Mesothelial cell of epicardium (in vitro differentiated cells): ENCODE measurements at regions not wholly inside any gene's neighbourhood (a gene's known extent, or its start where the extent isn't known, plus 50 kb on each side); places are given as distances from the start of the nearest gene placed in this dataset.

ENCODE experiments used
- DNase-seq, 2 experiments: peaks; one replicate each; pipeline ENCODE4 v3.0.0; 2021; ENCODE audit warnings: low spot score in 2 of 2; ENCODE audit not compliant: unreplicated experiment in 2 of 2
- H3K27ac Mint-ChIP-seq: 2 replicates; pipeline ENCODE4 v1.8.0; 2021; ENCODE audit warnings: mixed read lengths
- H3K27me3 Mint-ChIP-seq: 2 replicates; pipeline ENCODE4 v1.8.0; 2021; ENCODE audit warnings: low read depth, mixed read lengths
- H3K36me3 Mint-ChIP-seq: 2 replicates; pipeline ENCODE4 v1.8.0; 2021; ENCODE audit warnings: mixed read lengths
- H3K4me1 Mint-ChIP-seq: 2 replicates; pipeline ENCODE4 v1.8.0; 2021; ENCODE audit warnings: mixed read lengths
- H3K4me3 Mint-ChIP-seq: 2 replicates; pipeline ENCODE4 v1.8.0; 2021; ENCODE audit warnings: mild to moderate bottlenecking, moderate library complexity, mixed read lengths
- H3K9me3 Mint-ChIP-seq: 2 replicates; pipeline ENCODE4 v1.8.0; 2021; ENCODE audit warnings: mixed read lengths
- TF ChIP-seq, protein P1 (sequence below): fragments of 200-600 bp; sonication (generic); IDR thresholded peaks from one replicate; pipeline ENCODE4 v1.5.0; 2021; ENCODE audit warnings: antibody characterized with exemption; ENCODE audit not compliant: unreplicated experiment

DNA sequence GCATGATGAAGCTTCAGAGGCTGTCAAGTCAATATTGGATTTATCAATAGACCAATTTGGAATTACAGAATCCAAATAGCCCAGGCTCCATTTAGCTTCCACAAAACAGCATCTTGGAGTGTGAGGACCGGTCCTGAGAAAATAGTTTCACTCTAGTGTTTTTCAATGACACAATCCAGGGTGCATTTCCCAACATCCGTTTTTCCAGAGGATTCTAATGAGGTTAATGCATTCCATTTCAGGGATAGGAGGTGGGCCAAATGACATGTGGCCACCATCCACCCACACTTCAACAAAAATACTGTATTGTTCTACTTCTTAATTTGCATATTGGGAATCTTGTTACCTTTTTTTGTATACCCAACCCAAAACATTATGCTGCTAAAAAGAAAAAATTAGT lies 229.8 kb upstream of the LDB2 start:
- H3K9me3 Mint-ChIP-seq: no peaks in the 10 kb centered on the region
- DNase-seq: no peak
- H3K36me3 Mint-ChIP-seq: no peaks in the 10 kb centered on the region
- no peak overlapping the region for H3K4me3 Mint-ChIP-seq
- H3K4me1 Mint-ChIP-seq: no peaks in the 10 kb centered on the region
- TF ChIP-seq, protein P1, sequence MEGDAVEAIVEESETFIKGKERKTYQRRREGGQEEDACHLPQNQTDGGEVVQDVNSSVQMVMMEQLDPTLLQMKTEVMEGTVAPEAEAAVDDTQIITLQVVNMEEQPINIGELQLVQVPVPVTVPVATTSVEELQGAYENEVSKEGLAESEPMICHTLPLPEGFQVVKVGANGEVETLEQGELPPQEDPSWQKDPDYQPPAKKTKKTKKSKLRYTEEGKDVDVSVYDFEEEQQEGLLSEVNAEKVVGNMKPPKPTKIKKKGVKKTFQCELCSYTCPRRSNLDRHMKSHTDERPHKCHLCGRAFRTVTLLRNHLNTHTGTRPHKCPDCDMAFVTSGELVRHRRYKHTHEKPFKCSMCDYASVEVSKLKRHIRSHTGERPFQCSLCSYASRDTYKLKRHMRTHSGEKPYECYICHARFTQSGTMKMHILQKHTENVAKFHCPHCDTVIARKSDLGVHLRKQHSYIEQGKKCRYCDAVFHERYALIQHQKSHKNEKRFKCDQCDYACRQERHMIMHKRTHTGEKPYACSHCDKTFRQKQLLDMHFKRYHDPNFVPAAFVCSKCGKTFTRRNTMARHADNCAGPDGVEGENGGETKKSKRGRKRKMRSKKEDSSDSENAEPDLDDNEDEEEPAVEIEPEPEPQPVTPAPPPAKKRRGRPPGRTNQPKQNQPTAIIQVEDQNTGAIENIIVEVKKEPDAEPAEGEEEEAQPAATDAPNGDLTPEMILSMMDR: no peak
- no peaks in the 10 kb centered on the region for H3K27me3 Mint-ChIP-seq
- H3K27ac Mint-ChIP-seq: no peak overlapping the region

DNA sequence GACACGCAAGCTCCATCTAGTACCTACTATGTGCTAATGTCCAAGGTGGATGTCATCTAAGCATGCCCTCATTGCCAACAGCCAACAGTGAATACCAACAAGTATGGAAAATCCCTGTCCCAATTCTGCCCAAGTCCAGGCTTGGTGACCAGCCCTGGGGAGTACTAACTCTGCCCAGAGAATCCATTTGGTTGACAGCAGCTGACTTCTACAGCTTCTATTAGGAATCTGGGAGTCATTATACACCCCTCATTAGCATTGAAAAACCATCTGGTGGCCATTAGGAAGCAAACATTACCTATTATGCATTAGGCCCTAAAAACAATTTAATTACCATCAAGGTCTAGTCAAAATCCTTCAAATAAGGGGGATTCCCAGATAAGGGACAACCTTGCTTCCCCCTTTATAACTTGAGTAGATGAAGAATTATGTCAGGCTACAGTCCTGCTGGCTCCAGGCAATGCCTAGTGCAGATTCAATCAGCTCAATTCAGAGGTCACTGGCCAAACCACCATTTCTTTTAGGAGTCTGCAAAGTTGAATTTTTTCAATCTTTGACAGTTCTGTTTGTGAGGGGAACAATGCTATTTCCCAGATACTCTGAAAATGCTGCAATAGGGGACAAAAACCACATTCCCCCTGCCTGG lies 228.0 kb upstream of the LDB2 start:
- H3K4me3 Mint-ChIP-seq: no peak overlapping the region
- no peaks in the 10 kb centered on the region for H3K27me3 Mint-ChIP-seq
- H3K4me1 Mint-ChIP-seq: no peaks in the 10 kb centered on the region
- no peaks in the 10 kb centered on the region for H3K36me3 Mint-ChIP-seq
- TF ChIP-seq, protein P1: no peak
- DNase-seq: no peak
- no peaks in the 10 kb centered on the region for H3K9me3 Mint-ChIP-seq
- H3K27ac Mint-ChIP-seq: no peak overlapping the region

DNA sequence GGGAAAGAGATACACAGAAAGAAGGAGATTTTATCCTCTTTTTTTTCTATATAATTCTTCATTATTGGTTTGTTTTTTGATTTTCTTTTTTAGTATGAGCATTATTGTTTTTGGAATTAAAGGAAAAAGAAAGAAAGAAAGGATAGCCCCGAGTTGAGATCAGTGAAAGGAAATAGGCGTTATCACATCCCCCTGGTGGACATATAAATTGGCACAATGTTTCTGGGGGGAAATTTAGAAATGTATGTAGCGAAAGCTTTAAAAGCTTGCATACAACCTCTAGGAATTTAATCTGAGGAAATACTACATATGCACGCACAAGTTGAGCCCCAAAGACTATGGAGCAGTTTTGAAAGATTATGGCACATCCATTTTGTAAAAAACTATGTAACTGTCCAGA lies 226.3 kb upstream of the LDB2 start:
- no peaks in the 10 kb centered on the region for H3K27me3 Mint-ChIP-seq
- TF ChIP-seq, protein P1: peak; percentile 56
- no peak overlapping the region for H3K27ac Mint-ChIP-seq
- no peaks in the 10 kb centered on the region for H3K4me1 Mint-ChIP-seq
- peaks cover 8% of the 10 kb centered on the region for H3K9me3 Mint-ChIP-seq
- H3K4me3 Mint-ChIP-seq: no peak overlapping the region
- H3K36me3 Mint-ChIP-seq: no peaks in the 10 kb centered on the region
- DNase-seq: no peak

DNA sequence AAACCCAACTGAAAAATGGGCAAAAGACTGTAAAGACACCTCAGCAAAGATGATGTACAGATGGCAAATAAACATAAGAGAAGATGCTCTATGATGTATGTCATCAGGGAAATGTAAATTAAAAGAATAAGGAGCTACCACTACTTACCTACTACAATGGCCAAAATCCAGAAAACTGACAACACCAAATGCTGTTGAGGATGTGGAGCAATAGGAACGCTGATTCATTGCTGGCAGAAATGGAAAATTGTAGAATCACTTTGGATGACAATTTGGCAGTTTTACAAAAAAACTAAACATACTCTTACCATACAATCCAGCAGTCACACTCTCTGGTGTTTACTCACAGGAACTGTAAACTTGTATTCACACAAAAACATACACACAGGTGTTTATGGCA lies 222.3 kb upstream of the LDB2 start:
- H3K4me1 Mint-ChIP-seq: no peaks in the 10 kb centered on the region
- no peak overlapping the region for H3K27ac Mint-ChIP-seq
- no peaks in the 10 kb centered on the region for H3K36me3 Mint-ChIP-seq
- no peak overlapping the region for H3K4me3 Mint-ChIP-seq
- no peak for DNase-seq
- H3K9me3 Mint-ChIP-seq: peaks cover 14% of the 10 kb centered on the region
- no peaks in the 10 kb centered on the region for H3K27me3 Mint-ChIP-seq
- TF ChIP-seq, protein P1: no peak

DNA sequence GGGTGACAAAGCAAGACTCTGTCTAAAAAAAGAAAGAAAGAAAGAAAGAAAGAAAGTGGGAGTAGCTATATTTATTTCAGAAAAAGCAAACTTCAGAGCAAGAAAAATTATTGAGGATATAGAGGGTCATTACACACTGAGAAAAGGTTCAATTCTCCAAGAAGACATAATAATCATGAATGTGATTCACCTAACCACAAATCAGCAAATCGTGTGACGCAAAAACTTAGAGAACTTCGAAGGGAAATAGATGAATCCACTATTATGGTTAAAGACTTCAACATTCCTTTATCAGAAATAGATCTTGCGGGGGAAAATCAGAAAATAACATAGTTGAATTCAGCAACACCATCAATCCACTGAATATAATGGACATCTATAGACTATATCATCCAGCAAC lies 219.3 kb upstream of the LDB2 start:
- DNase-seq: no peak
- Mint-ChIP-seq H3K4me3 (no peak overlapping the region), H3K27me3 (no peaks in the 10 kb centered on the region), H3K27ac (no peak overlapping the region), H3K36me3 (no peaks in the 10 kb centered on the region), H3K9me3 (peaks cover 14% of the 10 kb centered on the region), H3K4me1 (no peaks in the 10 kb centered on the region)
- TF ChIP-seq, protein P1: no peak

DNA sequence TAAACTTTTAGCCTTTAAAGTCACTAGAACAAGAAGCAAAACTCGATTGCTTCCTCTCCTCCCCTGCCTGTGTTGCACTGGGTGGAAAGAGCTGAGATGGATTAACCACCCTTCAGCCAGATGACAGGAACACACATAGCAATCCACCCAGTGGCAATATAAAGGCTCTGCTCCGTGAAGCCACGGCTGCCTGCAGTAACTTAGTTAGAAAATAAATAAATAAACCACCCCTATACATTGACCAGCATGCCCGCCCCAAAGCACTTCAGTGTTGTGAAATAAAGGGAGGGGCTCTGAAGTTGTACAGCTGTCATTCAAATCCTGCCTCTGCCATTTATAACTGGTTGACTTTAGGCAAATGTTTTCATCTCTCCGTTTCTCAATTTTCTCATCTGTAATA lies 217.1 kb upstream of the LDB2 start:
- H3K36me3 Mint-ChIP-seq: no peaks in the 10 kb centered on the region
- peaks cover 12% of the 10 kb centered on the region for H3K9me3 Mint-ChIP-seq
- H3K27ac Mint-ChIP-seq: no peak overlapping the region
- no peaks in the 10 kb centered on the region for H3K27me3 Mint-ChIP-seq
- no peaks in the 10 kb centered on the region for H3K4me1 Mint-ChIP-seq
- DNase-seq: no peak
- TF ChIP-seq, protein P1: no peak
- H3K4me3 Mint-ChIP-seq: no peak overlapping the region
